ENCODE measurements at regions not wholly inside any gene's neighbourhood (a gene's known extent, or its start where the extent isn't known, plus 50 kb on each side); places are given as distances from the start of the nearest gene placed in this dataset.

DNA sequence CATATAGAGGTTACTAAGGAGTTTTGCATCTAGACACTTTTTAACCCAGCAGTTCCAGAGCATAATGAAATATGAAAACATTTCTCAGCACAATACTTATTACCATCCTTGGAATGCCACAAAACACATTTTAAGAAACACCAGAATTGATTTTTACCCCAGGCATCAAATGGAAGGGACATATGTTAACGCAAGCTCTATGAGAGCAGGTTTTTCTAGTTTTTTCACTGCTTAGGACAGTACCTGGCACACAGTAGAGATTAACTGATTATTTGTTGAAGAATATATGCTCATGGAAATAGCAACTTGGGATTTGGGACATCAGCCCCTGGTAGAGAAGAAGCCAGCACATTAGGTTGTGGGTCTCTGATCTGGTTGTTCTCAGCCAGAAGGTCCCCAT is 67.0 kb upstream of the ARID5B start:
- TF ChIP-seq, protein P1, sequence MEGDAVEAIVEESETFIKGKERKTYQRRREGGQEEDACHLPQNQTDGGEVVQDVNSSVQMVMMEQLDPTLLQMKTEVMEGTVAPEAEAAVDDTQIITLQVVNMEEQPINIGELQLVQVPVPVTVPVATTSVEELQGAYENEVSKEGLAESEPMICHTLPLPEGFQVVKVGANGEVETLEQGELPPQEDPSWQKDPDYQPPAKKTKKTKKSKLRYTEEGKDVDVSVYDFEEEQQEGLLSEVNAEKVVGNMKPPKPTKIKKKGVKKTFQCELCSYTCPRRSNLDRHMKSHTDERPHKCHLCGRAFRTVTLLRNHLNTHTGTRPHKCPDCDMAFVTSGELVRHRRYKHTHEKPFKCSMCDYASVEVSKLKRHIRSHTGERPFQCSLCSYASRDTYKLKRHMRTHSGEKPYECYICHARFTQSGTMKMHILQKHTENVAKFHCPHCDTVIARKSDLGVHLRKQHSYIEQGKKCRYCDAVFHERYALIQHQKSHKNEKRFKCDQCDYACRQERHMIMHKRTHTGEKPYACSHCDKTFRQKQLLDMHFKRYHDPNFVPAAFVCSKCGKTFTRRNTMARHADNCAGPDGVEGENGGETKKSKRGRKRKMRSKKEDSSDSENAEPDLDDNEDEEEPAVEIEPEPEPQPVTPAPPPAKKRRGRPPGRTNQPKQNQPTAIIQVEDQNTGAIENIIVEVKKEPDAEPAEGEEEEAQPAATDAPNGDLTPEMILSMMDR (IDR thresholded peaks at IDR 0.05; ENCODE audit: insufficient read depth, low read length): no peak
- H3K4me3 ChIP-seq (ENCODE audit: low read depth, low read length): no peak overlapping the region
- DNase-seq (ENCODE audit: low read depth): no peak

DNA sequence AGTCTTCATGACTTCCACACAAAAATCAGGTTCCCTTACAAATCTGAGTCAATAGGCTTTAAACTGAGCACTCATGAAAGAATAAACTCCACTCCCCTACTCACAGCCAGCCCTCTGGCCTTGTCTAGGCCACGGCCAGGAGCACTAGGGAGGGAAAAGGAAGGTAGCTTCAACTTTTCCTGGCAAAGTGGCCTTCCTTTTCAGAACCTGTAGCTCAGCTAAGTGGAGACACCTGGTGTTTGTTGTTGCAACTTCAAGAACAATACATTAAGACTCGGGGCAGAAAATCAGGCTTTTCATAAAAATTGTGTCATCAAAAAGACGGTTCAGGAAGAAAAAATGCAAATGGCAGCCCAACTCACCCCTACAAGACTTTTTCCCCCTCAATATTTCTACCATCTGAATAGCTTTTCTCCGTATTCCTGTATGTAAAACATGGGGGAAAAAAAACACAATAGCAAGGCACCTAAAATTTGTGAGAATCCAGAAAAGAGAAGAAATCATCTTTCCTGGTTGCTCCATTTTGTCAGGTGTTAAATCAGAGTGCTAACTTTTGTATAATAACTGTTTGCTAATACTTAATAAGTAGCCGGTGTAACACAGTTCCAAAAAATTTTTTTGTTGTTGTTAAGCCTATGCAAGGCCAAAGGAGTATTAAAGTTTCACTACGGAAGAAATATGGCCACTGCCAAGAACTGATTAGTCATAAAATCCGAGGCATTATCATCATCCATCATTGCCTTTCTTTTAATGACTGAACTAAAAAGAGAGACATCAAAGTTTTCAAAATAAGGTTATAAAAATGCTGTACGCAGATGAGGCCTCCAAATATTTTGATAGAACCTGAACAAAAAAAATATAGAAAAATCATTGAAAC is 66.2 kb upstream of the ARID5B start:
- H3K4me3 ChIP-seq (ENCODE audit: low read depth, low read length): no peak overlapping the region
- TF ChIP-seq, protein P1 (IDR thresholded peaks at IDR 0.05; ENCODE audit: insufficient read depth, low read length): peak; percentile 53
- DNase-seq (ENCODE audit: low read depth): peak; percentile 91

DNA sequence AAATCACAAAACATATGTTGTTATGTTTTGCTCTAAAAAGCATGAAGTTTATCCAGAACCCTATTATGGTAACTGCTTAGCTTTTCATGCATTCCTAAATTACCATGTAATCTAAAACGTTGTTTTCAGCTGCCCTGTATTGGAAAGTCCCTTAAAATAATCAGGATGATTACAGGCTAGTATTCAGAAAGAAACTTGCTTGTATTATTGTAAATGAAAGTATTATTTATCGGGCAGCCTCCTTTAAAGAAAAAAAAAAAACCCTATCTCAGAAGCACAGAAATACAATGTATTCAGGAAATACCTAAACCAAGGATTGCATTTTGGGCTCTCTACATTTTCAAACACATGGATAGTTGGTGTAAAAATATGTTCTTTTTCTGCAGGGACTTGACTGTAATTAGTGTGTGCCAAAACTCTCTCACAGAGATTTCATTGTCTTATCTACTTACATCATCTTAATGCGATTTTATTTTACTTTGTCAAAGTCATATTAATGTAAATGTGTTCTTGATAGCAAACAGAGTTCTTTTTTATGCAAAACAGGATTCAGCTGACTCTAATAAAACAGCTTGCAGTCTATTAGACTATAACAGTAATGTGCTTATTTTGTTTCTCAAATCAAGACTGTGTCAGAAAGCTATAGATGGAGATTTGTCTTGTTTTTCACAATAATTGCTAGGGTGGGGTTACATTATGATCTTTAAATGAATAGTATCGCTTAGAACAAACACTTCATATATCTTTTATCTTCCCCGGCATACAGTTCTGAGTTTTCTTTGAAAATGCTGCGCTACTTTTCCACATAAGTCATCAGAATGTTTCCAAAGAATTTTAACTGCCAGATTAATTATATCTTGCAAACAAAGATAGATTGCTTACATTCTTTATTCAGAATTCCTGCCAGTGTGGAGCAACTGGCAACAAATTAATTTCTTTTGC is 65.3 kb upstream of the ARID5B start:
- H3K4me3 ChIP-seq (ENCODE audit: low read depth, low read length): no peak overlapping the region
- TF ChIP-seq, protein P1 (IDR thresholded peaks at IDR 0.05; ENCODE audit: insufficient read depth, low read length): no peak
- peak; percentile 71 for DNase-seq (ENCODE audit: low read depth)

DNA sequence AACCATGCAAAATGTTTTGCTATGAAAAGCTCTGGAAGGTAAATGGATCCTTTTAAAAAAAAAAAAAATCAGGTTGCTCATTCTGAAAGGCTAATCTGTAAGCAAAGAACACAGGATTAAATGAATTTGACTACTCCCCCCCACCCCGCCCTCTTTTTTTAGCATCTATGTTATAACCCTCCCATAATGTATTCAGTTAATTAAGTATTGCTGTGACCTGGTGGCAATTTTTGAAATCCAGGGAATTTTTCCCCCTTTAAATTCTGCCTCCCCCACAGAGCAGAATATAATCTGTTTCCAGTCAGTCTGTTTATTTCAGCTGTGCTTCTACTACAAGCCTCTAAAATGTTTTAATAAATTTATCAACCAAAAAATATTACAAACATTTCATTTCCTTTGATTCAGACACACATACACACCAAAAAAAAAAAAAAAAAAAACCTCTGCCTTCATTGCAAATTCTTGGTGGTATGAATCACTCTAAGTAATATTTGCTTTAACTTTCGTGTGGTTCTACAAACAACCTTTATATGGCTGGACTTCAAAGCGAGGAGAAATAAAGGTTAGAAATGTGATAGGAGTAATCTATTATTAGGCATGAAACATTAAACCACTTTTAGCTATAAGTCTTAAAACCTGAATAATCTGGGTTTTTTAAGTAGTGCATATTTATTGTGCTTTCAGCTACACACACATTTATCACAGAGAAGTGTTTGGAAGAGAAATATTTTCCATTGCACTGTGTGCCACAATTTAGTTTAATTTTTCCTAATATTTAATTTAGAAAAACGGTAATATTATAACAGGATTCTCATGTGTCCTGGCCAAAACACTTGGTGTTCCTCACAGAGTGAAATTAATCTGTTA is 64.4 kb upstream of the ARID5B start:
- DNase-seq (ENCODE audit: low read depth): peak; percentile 79
- no peak overlapping the region for H3K4me3 ChIP-seq (ENCODE audit: low read depth, low read length)
- TF ChIP-seq, protein P1 (IDR thresholded peaks at IDR 0.05; ENCODE audit: insufficient read depth, low read length): no peak

DNA sequence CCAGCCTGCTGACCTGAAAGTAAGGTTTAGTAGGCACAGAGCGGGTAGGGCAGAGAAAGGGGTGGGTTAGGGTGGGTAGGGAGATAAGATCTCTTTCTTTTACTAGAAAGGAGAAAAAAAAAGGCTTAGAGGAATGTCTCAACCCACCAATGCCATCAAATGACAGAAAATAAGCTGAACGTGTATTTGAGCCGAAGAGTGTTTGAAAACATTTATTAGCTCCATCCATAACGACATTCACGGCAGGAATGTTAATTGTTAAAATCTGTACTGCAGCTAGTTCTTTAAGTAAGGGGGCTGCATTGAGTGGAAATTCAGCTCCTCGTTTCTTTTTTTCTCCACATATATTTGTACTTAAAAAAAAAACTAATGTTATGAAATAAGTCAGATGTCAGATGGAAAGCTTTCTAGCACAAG is 63.7 kb upstream of the ARID5B start:
- peak; percentile 24 for DNase-seq (ENCODE audit: low read depth)
- no peak overlapping the region for H3K4me3 ChIP-seq (ENCODE audit: low read depth, low read length)
- TF ChIP-seq, protein P1 (IDR thresholded peaks at IDR 0.05; ENCODE audit: insufficient read depth, low read length): no peak

DNA sequence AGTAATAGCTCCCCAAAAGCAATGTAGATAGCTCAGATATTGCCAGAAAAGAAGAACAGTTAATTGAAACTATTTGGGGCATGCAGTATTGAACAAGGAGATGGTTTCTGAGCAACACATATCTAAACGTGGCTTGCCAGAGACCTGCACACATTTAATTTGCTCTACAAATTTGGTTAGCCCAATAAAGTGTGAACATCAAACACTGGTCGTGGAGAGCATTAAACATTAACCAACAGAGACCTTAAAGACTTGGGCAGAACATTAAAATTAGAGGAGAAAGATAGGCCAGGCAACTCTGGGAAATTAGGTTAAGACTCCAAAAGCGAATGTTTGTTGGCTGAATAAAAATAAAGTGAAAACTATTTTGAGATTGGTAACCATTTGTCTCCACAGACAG is 61.6 kb upstream of the ARID5B start:
- TF ChIP-seq, protein P1 (IDR thresholded peaks at IDR 0.05; ENCODE audit: insufficient read depth, low read length): no peak
- H3K4me3 ChIP-seq (ENCODE audit: low read depth, low read length): no peak overlapping the region
- no peak for DNase-seq (ENCODE audit: low read depth)

Measured in fibroblast of the aortic adventitia (primary cell).